MCF 10A (cell line): ENCODE measurements at regions not wholly inside any gene's neighbourhood (a gene's known extent, or its start where the extent isn't known, plus 50 kb on each side); places are given as distances from the start of the nearest gene placed in this dataset.

Source experiments
- BruUV-seq: library from RNA; stranded (reverse); fragments of 400-500 nt; replicated peaks from 2 replicates; lab custom pipeline; 2021; lab: Mats Ljungman, UMichigan
- CTCF ChIA-PET: fragments of 300-600 bp; sonication (Branson Sonifier 250); formaldehyde crosslinking; extraction: SDS; loops from one replicate; lab custom pipeline; 2021; ENCODE audit warnings: antibody characterized with exemption, inconsistent platforms; lab: Yijun Ruan, JAX
- POLR2A ChIA-PET: fragments of 300-600, 350-650 bp; sonication (Branson Sonifier 250); formaldehyde crosslinking; extraction: SDS; loops from one replicate; lab custom pipeline; 2020; ENCODE audit warnings: antibody characterized with exemption, inconsistent platforms; lab: Yijun Ruan, JAX
- DNase-seq: peaks from one replicate; pipeline ENCODE4 v3.0.0-alpha.2; 2018; ENCODE audit not compliant: unreplicated experiment
- H3K27ac Mint-ChIP-seq: one replicate; pipeline ENCODE4 v1.8.0; 2022; ENCODE audit warnings: mild to moderate bottlenecking, low read depth, mixed read lengths; ENCODE audit not compliant: unreplicated experiment
- H3K27me3 Mint-ChIP-seq: one replicate; pipeline ENCODE4 v1.8.0; 2022; ENCODE audit warnings: mixed read lengths; ENCODE audit not compliant: insufficient read depth, unreplicated experiment
- H3K36me3 Mint-ChIP-seq: one replicate; pipeline ENCODE4 v1.8.0; 2022; ENCODE audit warnings: mild to moderate bottlenecking, moderate library complexity, mixed read lengths; ENCODE audit not compliant: insufficient read depth, unreplicated experiment
- H3K4me1 Mint-ChIP-seq: one replicate; pipeline ENCODE4 v1.8.0; 2022; ENCODE audit warnings: mixed read lengths; ENCODE audit not compliant: insufficient read depth, unreplicated experiment
- H3K4me3 Mint-ChIP-seq: one replicate; pipeline ENCODE4 v1.8.0; 2022; ENCODE audit warnings: mild to moderate bottlenecking, moderate library complexity, mixed read lengths; ENCODE audit not compliant: unreplicated experiment
- H3K9me3 Mint-ChIP-seq: one replicate; pipeline ENCODE4 v1.8.0; 2022; ENCODE audit warnings: mixed read lengths; ENCODE audit not compliant: unreplicated experiment
- intact Hi-C: fragments of 100-400 bp; cut with micrococcal nuclease; formaldehyde crosslinking; loops from 2 replicates; pipeline ENCODE4 v1.14.1; 2022
- TF ChIP-seq, protein P1 (sequence below): fragments of 200-600 bp; IDR thresholded peaks from one replicate; pipeline ENCODE4 v1.8.0; 2022; ENCODE audit warnings: antibody characterized with exemption, mild to moderate bottlenecking; ENCODE audit not compliant: unreplicated experiment

GRCh38 chr7:91424371-91424770 lies 160.1 kb downstream of the FZD1 start:
- TF ChIP-seq, protein P1, sequence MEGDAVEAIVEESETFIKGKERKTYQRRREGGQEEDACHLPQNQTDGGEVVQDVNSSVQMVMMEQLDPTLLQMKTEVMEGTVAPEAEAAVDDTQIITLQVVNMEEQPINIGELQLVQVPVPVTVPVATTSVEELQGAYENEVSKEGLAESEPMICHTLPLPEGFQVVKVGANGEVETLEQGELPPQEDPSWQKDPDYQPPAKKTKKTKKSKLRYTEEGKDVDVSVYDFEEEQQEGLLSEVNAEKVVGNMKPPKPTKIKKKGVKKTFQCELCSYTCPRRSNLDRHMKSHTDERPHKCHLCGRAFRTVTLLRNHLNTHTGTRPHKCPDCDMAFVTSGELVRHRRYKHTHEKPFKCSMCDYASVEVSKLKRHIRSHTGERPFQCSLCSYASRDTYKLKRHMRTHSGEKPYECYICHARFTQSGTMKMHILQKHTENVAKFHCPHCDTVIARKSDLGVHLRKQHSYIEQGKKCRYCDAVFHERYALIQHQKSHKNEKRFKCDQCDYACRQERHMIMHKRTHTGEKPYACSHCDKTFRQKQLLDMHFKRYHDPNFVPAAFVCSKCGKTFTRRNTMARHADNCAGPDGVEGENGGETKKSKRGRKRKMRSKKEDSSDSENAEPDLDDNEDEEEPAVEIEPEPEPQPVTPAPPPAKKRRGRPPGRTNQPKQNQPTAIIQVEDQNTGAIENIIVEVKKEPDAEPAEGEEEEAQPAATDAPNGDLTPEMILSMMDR: no peak
- ChIA-PET POLR2A (no interaction called here), CTCF (no interaction called here)
- Mint-ChIP-seq H3K4me1 (no peaks in the 10 kb centered on the region), H3K9me3 (no peaks in the 10 kb centered on the region), H3K27me3 (peaks cover 12% of the 10 kb centered on the region), H3K27ac (no peak overlapping the region), H3K36me3 (no peaks in the 10 kb centered on the region), H3K4me3 (no peak overlapping the region)
- intact Hi-C loops: no loop called here
- DNase-seq: no peak
- no TSS peak for BruUV-seq

DNA sequence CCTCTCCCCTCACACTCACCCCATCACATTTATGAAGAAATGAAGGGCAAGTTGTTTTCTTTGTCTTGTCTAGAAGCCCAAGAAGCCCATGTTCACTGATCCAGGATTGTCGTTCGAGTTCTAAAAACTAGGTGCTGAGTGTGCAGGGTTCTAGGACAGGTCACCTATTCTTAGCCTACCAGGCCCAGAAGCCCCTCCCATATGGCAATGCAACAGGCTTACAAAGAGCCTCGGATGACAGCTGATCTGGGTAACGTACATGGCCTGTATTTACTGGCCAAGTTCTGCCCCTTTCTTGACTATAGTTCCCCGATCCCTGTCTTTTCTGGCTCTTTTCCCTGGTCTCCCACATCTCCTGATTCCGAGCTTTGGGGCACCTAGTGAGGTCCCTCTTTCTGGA lies 160.9 kb downstream of the FZD1 start:
- H3K4me3 Mint-ChIP-seq: no peak overlapping the region
- no peak for DNase-seq
- CTCF ChIA-PET: interaction anchor here (0.8 to 1.1 kb wide), 2 partner anchors 112 to 139 kb away, joined by 3 to 5 read pairs; no protein-coding TSS in a partner anchor
- BruUV-seq: no TSS peak
- no peak overlapping the region for H3K27ac Mint-ChIP-seq
- no peaks in the 10 kb centered on the region for H3K36me3 Mint-ChIP-seq
- POLR2A ChIA-PET: no interaction called here
- H3K9me3 Mint-ChIP-seq: no peaks in the 10 kb centered on the region
- peaks cover 12% of the 10 kb centered on the region for H3K27me3 Mint-ChIP-seq
- H3K4me1 Mint-ChIP-seq: no peaks in the 10 kb centered on the region
- intact Hi-C loops: no loop called here
- TF ChIP-seq, protein P1: no peak

GRCh38 chr7:91427051-91427450 lies 162.8 kb downstream of the FZD1 start:
- BruUV-seq: no TSS peak
- ChIA-PET CTCF (interaction anchor here (0.5 kb wide), 1 partner anchor 164 kb away, joined by 3 read pairs; no protein-coding TSS in a partner anchor), POLR2A (no interaction called here)
- Mint-ChIP-seq H3K36me3 (no peaks in the 10 kb centered on the region), H3K4me3 (no peak overlapping the region), H3K27me3 (peaks cover 12% of the 10 kb centered on the region), H3K4me1 (no peaks in the 10 kb centered on the region), H3K9me3 (no peaks in the 10 kb centered on the region), H3K27ac (no peak overlapping the region)
- TF ChIP-seq, protein P1: no peak
- intact Hi-C loops: no loop called here
- DNase-seq: no peak

DNA sequence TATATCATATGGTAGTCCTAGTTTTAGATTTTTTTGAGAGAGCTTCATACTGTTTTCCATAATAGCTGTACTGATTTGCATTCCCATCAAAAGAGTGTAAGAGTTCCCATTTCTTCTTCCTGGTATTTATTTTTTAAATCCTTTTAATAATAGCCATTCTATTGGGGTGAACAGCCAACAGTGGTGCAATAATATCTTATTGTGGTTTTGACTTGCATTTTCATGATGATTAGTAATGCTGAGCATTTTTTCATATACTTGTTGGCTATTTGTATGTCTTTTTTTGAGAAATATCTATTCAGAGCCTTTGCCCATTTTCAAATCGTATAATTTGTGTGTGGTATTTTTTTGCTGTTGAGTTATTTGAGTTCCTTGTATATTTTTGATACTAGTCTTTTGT lies 167.4 kb downstream of the FZD1 start:
- ChIA-PET POLR2A (no interaction called here), CTCF (interaction anchor here (1.1 to 1.2 kb wide), 2 partner anchors 125 to 307 kb away, joined by 3 to 4 read pairs; no protein-coding TSS in a partner anchor)
- H3K27me3 Mint-ChIP-seq: no peaks in the 10 kb centered on the region
- no TSS peak for BruUV-seq
- H3K27ac Mint-ChIP-seq: no peak overlapping the region
- no peak for DNase-seq
- intact Hi-C loops: no loop called here
- no peaks in the 10 kb centered on the region for H3K36me3 Mint-ChIP-seq
- H3K4me3 Mint-ChIP-seq: no peak overlapping the region
- TF ChIP-seq, protein P1: no peak
- no peaks in the 10 kb centered on the region for H3K9me3 Mint-ChIP-seq
- H3K4me1 Mint-ChIP-seq: no peaks in the 10 kb centered on the region
